Activated CD8-positive, alpha-beta T cell treated with anti-CD3 and anti-CD28 coated beads for 36 hours (primary cell): ENCODE measurements at regions not wholly inside any gene's neighbourhood (a gene's known extent, or its start where the extent isn't known, plus 50 kb on each side); places are given as distances from the start of the nearest gene placed in this dataset.

Source experiments
- ATAC-seq: fragments of 200-7000 bp; cut with Tn5 transposase; one replicate; pipeline ENCODE4 v1.10.0; 2021; ENCODE audit warnings: mild to moderate bottlenecking, moderate library complexity
- CTCF ChIA-PET: fragments of 350-600 bp; sonication (Branson Sonifier 250); formaldehyde crosslinking; loops from one replicate; lab custom pipeline; 2021; ENCODE audit warnings: antibody characterized with exemption; lab: Charles Lee
- POLR2A ChIA-PET: fragments of 350-600 bp; sonication (Branson Sonifier 250); formaldehyde crosslinking; loops from one replicate; lab custom pipeline; 2021; ENCODE audit warnings: antibody characterized with exemption; lab: Charles Lee
- DNase-seq: peaks from one replicate; pipeline ENCODE4 v3.0.0-alpha.2; 2020
- H3K27ac Mint-ChIP-seq: one replicate; pipeline ENCODE4 v1.8.0; 2021; ENCODE audit warnings: mild to moderate bottlenecking, mixed read lengths
- H3K27me3 Mint-ChIP-seq: one replicate; pipeline ENCODE4 v1.8.0; 2021; ENCODE audit warnings: mixed read lengths
- H3K36me3 Mint-ChIP-seq: one replicate; pipeline ENCODE4 v1.8.0; 2021; ENCODE audit warnings: low read depth, mixed read lengths
- H3K4me1 Mint-ChIP-seq: one replicate; pipeline ENCODE4 v1.8.0; 2021; ENCODE audit warnings: low read depth, mixed read lengths
- H3K4me3 Mint-ChIP-seq: one replicate; pipeline ENCODE4 v1.8.0; 2021; ENCODE audit warnings: mild to moderate bottlenecking, moderate library complexity, mixed read lengths
- H3K9me3 Mint-ChIP-seq: one replicate; pipeline ENCODE4 v1.8.0; 2021; ENCODE audit warnings: mixed read lengths
- intact Hi-C: fragments of 100-400 bp; cut with micrococcal nuclease; formaldehyde crosslinking; loops from one replicate; pipeline ENCODE4 v1.10.0; 2022
- TF ChIP-seq, protein P1 (sequence below): fragments of 200-600 bp; IDR thresholded peaks from one replicate; pipeline ENCODE4 v1.8.0; 2022; ENCODE audit warnings: antibody characterized with exemption, mild to moderate bottlenecking

DNA sequence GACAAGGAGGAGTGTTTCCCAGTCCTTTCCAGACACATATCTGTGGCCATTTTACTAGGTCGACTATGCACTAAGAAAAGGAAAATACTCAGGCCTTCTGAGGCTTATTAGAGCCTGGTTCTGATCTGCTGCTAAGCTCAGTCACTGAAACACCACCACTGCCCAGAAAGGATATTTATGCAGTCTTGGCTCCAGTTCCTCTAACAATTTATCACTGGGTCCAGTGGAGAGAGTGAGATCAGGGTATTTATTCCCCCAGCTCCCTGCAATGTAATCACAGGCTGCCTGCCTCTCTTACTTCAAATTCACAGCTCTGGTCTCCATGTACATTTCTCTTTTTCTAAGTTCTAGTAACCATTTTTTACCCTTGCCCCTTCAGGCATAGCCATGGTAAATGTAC lies 81.6 kb upstream of the INPP4B start:
- no peaks in the 10 kb centered on the region for H3K36me3 Mint-ChIP-seq
- ChIA-PET POLR2A (no interaction called here), CTCF (no interaction called here)
- DNase-seq (no peak), ATAC-seq (no peak)
- H3K27me3 Mint-ChIP-seq, result no peaks in the 10 kb centered on the region
- intact Hi-C loops, result no loop called here
- no peaks in the 10 kb centered on the region for H3K4me1 Mint-ChIP-seq
- no peak overlapping the region for H3K4me3 Mint-ChIP-seq
- no peaks in the 10 kb centered on the region for H3K9me3 Mint-ChIP-seq
- TF ChIP-seq, protein P1, sequence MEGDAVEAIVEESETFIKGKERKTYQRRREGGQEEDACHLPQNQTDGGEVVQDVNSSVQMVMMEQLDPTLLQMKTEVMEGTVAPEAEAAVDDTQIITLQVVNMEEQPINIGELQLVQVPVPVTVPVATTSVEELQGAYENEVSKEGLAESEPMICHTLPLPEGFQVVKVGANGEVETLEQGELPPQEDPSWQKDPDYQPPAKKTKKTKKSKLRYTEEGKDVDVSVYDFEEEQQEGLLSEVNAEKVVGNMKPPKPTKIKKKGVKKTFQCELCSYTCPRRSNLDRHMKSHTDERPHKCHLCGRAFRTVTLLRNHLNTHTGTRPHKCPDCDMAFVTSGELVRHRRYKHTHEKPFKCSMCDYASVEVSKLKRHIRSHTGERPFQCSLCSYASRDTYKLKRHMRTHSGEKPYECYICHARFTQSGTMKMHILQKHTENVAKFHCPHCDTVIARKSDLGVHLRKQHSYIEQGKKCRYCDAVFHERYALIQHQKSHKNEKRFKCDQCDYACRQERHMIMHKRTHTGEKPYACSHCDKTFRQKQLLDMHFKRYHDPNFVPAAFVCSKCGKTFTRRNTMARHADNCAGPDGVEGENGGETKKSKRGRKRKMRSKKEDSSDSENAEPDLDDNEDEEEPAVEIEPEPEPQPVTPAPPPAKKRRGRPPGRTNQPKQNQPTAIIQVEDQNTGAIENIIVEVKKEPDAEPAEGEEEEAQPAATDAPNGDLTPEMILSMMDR, result no peak
- no peak overlapping the region for H3K27ac Mint-ChIP-seq

DNA sequence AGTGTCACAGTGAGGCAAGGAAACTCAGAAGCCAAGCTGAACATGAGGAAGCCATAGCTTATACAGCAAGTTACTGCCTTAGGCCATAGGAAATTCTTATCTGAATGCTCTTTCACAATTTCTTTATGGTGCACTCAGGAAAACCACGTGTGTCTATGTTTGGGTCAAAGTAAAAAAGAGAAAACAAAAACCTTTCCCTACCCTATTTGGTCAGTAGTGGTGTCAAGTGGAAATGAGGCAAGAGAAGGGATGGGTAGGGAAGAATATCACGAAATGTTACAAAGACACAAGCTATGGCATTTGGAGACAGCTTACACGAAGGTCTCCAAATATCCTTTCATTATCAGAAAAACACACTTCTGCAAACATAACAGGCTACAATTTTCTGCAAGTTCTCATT lies 83.4 kb upstream of the INPP4B start:
- Mint-ChIP-seq H3K9me3 (no peaks in the 10 kb centered on the region), H3K4me3 (no peak overlapping the region), H3K36me3 (no peaks in the 10 kb centered on the region), H3K4me1 (no peaks in the 10 kb centered on the region), H3K27me3 (no peaks in the 10 kb centered on the region), H3K27ac (no peak overlapping the region)
- TF ChIP-seq, protein P1, result no peak
- DNase-seq, result no peak
- POLR2A ChIA-PET, result no interaction called here
- CTCF ChIA-PET, result no interaction called here
- intact Hi-C loops, result no loop called here
- ATAC-seq, result no peak

DNA sequence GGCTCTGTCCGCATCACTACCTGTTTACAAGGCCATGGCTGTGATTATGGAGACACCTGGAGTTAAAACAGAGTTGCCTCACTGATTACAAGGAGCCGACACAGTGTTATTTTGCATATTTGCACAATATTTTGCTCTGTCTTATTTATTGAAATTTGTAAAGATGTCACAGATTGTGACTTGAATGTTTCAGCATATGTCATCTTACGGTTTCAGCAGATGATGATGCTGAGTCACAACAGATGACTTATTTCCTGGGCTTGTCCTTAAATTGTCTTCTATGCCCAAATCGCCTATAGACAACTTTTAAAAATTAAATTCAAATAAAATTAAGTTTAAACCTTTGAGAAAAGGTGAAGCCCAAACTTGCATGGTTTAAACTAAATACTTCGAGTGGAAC lies 87.1 kb upstream of the INPP4B start:
- TF ChIP-seq, protein P1, result no peak
- no peak overlapping the region for H3K4me3 Mint-ChIP-seq
- no peaks in the 10 kb centered on the region for H3K27me3 Mint-ChIP-seq
- H3K4me1 Mint-ChIP-seq, result no peaks in the 10 kb centered on the region
- H3K9me3 Mint-ChIP-seq, result no peaks in the 10 kb centered on the region
- CTCF ChIA-PET, result no interaction called here
- no peak for ATAC-seq
- no peak overlapping the region for H3K27ac Mint-ChIP-seq
- H3K36me3 Mint-ChIP-seq, result no peaks in the 10 kb centered on the region
- intact Hi-C loops, result no loop called here
- POLR2A ChIA-PET, result no interaction called here
- DNase-seq, result no peak

DNA sequence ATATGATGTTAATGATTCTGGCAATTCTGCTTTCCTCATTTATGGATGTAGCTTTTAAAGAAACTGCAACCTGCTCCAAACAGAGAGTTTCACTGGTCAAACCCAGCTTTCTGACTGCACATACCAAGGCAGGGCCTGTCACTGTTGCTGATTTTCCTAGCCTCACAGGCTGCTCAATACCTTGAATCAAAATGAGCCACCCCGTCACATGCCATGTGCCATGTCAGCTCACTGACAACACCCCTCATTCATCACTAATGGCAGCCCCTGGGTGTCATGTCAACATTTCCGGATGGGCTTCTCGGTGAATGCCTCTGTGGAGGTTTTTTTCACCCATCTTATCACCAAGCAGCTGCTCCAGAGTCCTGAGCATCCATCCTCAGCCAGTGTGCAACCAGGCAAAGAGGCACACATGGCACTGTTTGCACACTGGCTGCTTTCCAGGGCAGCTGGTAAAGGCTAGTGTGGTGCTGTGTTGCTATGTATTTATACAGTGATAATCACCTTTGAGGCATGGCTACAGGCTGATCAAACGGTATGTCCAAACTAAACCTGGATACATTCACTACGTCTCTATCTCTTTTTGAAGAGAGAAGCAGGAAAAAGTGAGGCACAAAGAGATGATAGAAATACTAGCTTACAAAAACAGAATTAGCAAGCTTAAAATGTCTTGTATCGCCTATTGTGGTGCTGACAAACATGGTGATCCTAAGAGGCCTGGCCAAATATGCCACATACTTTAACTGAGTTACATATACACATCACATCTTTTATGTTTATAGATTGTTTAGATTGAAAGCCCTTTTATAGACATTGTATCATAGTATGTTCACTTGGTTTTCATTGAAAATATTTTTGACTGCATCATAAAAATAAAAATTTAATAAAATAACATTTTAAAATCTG lies 94.6 kb upstream of the INPP4B start:
- no peaks in the 10 kb centered on the region for H3K4me1 Mint-ChIP-seq
- intact Hi-C loops, result no loop called here
- H3K9me3 Mint-ChIP-seq, result no peaks in the 10 kb centered on the region
- H3K27ac Mint-ChIP-seq, result no peak overlapping the region
- ChIA-PET POLR2A (no interaction called here), CTCF (no interaction called here)
- TF ChIP-seq, protein P1, result no peak
- no peaks in the 10 kb centered on the region for H3K27me3 Mint-ChIP-seq
- H3K36me3 Mint-ChIP-seq, result no peaks in the 10 kb centered on the region
- DNase-seq (no peak), ATAC-seq (no peak)
- no peak overlapping the region for H3K4me3 Mint-ChIP-seq

DNA sequence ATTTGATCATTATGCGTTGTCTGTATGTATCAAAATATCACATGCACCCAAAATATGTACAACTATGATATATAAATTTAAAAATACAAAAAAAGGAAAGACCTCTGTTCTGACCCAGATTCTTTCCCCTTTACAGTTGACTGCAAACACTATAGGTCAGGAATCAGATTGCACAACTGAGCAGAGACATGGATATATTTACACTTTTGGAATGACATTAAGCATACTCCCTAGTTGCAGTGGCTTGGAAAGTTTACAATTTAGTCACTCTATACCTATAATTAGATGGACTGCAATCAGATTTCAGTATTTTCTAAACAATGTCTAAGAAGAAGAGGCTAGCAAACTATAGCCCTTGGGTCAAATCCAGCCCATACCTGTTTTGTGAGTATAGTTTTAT lies 98.5 kb upstream of the INPP4B start:
- intact Hi-C loops, result no loop called here
- ChIA-PET POLR2A (no interaction called here), CTCF (no interaction called here)
- Mint-ChIP-seq H3K9me3 (peaks cover 6% of the 10 kb centered on the region), H3K27ac (no peak overlapping the region), H3K36me3 (no peaks in the 10 kb centered on the region), H3K4me3 (no peak overlapping the region), H3K4me1 (no peaks in the 10 kb centered on the region), H3K27me3 (peaks cover 2% of the 10 kb centered on the region)
- TF ChIP-seq, protein P1, result no peak
- ATAC-seq (no peak), DNase-seq (no peak)
